Tibial nerve (tissue), 4 donors: ENCODE measurements at regions not wholly inside any gene's neighbourhood (a gene's known extent, or its start where the extent isn't known, plus 50 kb on each side); places are given as distances from the start of the nearest gene placed in this dataset.
A peak's percentile ranks its signal among the peaks of the same experiment; 100 is the strongest.

Experiments used
- DNase-seq, 2 donors: peaks; one replicate each; pipeline ENCODE4 v3.0.0-alpha.2; 2019; ENCODE audit warnings: low spot score in 2 of 2
- H3K27ac ChIP-seq, 4 donors: fragments of 200-600 bp; sonication (generic) in 3 of 4; one replicate each; pipeline ENCODE4 v1.5.1; 2017 to 2019; ENCODE audit warnings: mild to moderate bottlenecking in 1 of 4
- H3K27me3 ChIP-seq, 2 donors: fragments of 200-600 bp; sonication (generic) in 1 of 2; one replicate each; pipeline versions ENCODE4 v1.5.1 to v1.6.0; 2017 to 2019
- H3K36me3 ChIP-seq, 3 donors: fragments of 200-600 bp; sonication (generic); one replicate each; pipeline ENCODE4 v1.5.1; 2018 to 2019
- H3K4me1 ChIP-seq, 4 donors: fragments of 200-600 bp; sonication (generic) in 3 of 4; one replicate each; pipeline ENCODE4 v1.5.1; 2017 to 2019
- H3K4me3 ChIP-seq, 4 donors: fragments of 200-600 bp; sonication (generic) in 3 of 4; one replicate each; pipeline ENCODE4 v1.5.1; 2017 to 2019; ENCODE audit warnings: mild to moderate bottlenecking in 1 of 4, moderate library complexity in 1 of 4
- H3K9me3 ChIP-seq, 4 donors: fragments of 200-600 bp; sonication (generic) in 3 of 4; one replicate each; pipeline ENCODE4 v1.5.1; 2017 to 2019
- EP300 ChIP-seq, 2 donors: sonication (generic); formaldehyde crosslinking; IDR thresholded peaks; one replicate each; pipeline ENCODE4 v1.6.1; 2017; ENCODE audit warnings: antibody characterized with exemption in 2 of 2, mild to moderate bottlenecking in 1 of 2
- POLR2A ChIP-seq, 2 donors: fragments of 450-650 bp; IDR thresholded peaks; one replicate each; pipeline ENCODE4 v1.6.1; 2017; ENCODE audit warnings: antibody characterized with exemption in 2 of 2, mild to moderate bottlenecking in 2 of 2, moderate library complexity in 2 of 2
- WGBS, 2 donors: methylation state at CpG; one replicate each; pipeline ENCODE4 v1.1.5; 2018; 5-methylcytosine and 5-hydroxymethylcytosine counted together
- TF ChIP-seq, protein P1 (sequence below), 5 experiments: fragments of 200-600 bp in 3 of 5; fragments of 450-650 bp in 2 of 5; sonication (generic) in 3 of 5; IDR thresholded peaks; one replicate each; pipeline ENCODE4 v1.5.1; 2016 to 2019; ENCODE audit warnings: antibody characterized with exemption in 5 of 5, mild to moderate bottlenecking in 3 of 5, moderate library complexity in 2 of 5

DNA sequence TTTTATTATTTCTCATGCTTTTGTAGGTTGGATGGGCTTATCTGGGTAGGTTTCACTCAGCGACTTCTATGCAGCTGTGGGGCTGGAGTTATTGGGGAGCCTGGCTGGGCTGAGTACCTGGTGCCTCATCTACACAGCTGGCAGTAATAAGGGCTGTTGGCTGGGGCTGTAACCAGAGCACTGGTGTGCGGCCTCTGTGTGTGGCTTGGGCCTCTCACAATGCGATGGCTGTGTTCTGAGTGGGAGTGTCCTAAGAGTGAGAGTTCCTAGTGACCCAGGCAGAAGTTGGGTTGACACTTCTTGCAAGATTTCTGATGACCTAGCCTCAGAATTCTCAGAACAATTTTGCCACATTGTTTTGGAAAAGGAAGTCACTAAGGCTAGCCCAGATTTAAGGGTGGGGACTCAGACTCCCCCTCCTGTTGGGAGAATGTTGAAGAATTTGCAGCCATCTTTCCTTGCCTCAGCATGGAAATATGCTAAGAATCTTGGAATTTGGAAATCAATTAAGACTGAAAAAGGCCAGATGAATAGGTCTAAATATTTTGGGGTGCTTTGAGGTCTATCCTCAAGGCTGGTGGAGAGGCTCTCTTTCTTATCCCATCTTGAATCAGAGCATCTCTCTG is 158.8 kb downstream of the SCP2D1 start:
- Histone ChIP-seq H3K36me3 (no peaks in the 10 kb centered on the region), H3K9me3 (no peaks in the 10 kb centered on the region), H3K27ac (no peak overlapping the region), H3K4me1 (peaks cover 0 to 9% (median 0%) of the 10 kb centered on the region in 4 donors), H3K4me3 (no peak overlapping the region), H3K27me3 (no peaks in the 10 kb centered on the region)
- no peak for DNase-seq
- 61 to 73% methylated on average over 3 of the region's 3 CpGs for WGBS, 2 donors
- no peak for TF ChIP-seq EP300 (IDR thresholded peaks at IDR 0.05)
- no peak for TF ChIP-seq POLR2A (IDR thresholded peaks at IDR 0.05)
- TF ChIP-seq, protein P1, sequence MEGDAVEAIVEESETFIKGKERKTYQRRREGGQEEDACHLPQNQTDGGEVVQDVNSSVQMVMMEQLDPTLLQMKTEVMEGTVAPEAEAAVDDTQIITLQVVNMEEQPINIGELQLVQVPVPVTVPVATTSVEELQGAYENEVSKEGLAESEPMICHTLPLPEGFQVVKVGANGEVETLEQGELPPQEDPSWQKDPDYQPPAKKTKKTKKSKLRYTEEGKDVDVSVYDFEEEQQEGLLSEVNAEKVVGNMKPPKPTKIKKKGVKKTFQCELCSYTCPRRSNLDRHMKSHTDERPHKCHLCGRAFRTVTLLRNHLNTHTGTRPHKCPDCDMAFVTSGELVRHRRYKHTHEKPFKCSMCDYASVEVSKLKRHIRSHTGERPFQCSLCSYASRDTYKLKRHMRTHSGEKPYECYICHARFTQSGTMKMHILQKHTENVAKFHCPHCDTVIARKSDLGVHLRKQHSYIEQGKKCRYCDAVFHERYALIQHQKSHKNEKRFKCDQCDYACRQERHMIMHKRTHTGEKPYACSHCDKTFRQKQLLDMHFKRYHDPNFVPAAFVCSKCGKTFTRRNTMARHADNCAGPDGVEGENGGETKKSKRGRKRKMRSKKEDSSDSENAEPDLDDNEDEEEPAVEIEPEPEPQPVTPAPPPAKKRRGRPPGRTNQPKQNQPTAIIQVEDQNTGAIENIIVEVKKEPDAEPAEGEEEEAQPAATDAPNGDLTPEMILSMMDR (IDR thresholded peaks at IDR 0.05), result no peak

DNA sequence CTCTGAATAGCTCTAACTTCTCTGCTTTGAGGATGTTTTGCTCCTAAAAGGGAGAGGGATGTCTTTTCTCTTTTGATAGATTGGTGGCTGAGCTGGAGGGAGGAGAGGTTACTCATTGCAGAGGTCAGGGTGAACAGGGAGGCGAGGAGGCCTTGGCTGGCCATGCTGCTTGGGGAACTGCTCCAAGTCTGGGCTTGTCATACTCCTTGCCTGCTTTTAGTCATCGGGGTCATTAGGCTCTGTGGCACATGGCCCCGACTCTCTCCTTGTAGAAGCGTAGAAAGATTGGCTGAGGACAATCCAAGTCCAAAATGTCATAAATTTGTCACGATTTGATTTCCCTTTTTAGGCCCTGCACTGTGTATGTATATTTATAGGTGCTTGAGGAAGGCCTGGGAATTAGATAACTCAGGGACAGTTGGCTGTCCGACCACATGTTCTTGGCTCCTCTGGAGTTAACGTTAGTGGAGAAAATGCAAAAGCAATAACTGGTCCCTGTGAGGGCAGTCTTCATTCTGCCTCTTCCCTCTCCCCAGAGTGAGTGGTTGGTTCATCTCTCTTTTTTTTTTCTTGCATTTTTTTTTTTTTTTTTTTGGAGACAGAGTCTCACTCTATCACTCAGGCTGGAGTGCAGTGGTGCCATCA is 160.1 kb downstream of the SCP2D1 start:
- Histone ChIP-seq H3K9me3 (no peaks in the 10 kb centered on the region), H3K27ac (peak overlapping the region in 1 of 4 donors; percentile 5), H3K4me3 (no peak overlapping the region), H3K36me3 (no peaks in the 10 kb centered on the region), H3K4me1 (peaks cover 0 to 9% (median 0%) of the 10 kb centered on the region in 4 donors), H3K27me3 (no peaks in the 10 kb centered on the region)
- WGBS, 2 donors, result 47 to 51% methylated on average over 7 of the region's 7 CpGs
- peak in 1 of 2 donors; percentile 42 for TF ChIP-seq EP300 (IDR thresholded peaks at IDR 0.05)
- TF ChIP-seq, protein P1 (IDR thresholded peaks at IDR 0.05), result no peak
- peak; percentile 39 to 51 for DNase-seq

DNA sequence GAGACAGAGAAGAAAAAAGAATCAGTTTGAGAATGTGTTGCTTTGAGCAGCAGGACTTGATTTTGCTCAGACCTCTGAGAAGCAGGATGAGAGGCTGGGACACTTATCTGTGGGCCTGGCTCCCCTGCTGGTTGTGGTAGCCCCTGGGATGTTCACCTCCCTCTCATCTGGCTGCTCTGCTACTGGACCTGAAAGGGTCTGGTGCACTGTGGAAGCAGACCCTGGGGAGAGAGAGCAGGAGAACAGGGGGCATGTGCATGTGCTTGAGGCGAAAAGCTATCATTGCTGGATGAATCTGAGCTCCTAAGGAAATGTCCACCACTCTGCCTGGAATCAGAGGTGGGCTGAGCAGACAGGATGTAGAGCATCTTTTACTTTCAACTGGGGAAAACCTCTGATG is 161.1 kb downstream of the SCP2D1 start:
- no peaks in the 10 kb centered on the region for H3K9me3 ChIP-seq
- TF ChIP-seq, protein P1 (IDR thresholded peaks at IDR 0.05), result no peak
- no peak for TF ChIP-seq EP300 (IDR thresholded peaks at IDR 0.05)
- no peak for TF ChIP-seq POLR2A (IDR thresholded peaks at IDR 0.05)
- no peak overlapping the region for H3K4me3 ChIP-seq
- H3K36me3 ChIP-seq, result no peaks in the 10 kb centered on the region
- 75 to 77% methylated on average over 1 of the region's 1 CpG for WGBS, 2 donors
- DNase-seq, result no peak
- no peak overlapping the region for H3K27ac ChIP-seq
- H3K4me1 ChIP-seq, result peaks cover 0 to 9% (median 0%) of the 10 kb centered on the region in 4 donors
- H3K27me3 ChIP-seq, result no peaks in the 10 kb centered on the region

DNA sequence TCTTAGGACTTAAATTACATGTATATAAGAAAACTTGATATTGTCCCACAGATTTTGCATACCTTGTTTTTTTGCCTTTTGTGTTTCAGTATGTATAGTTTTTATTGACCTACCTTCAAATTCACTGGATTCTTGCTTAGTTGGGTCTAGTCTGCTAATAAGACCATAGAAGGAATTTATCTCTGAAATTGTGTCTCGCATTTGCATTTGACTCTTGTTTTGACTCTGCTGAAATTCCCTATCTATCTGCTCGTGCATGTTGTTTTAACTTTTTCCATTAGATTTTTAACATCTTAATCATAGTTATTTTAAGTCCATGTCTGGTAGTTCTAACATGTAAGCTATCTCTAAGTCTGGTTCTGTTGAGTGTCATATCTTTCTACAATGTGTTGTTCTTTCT is 163.9 kb downstream of the SCP2D1 start:
- H3K9me3 ChIP-seq, result no peaks in the 10 kb centered on the region
- no peak overlapping the region for H3K27ac ChIP-seq
- peaks cover 0 to 6% (median 0%) of the 10 kb centered on the region in 4 donors for H3K4me1 ChIP-seq
- no peaks in the 10 kb centered on the region for H3K27me3 ChIP-seq
- no peak for DNase-seq
- TF ChIP-seq, protein P1 (IDR thresholded peaks at IDR 0.05), result no peak
- no peak for TF ChIP-seq EP300 (IDR thresholded peaks at IDR 0.05)
- TF ChIP-seq POLR2A (IDR thresholded peaks at IDR 0.05), result no peak
- 71% methylated on average over 2 of the region's 2 CpGs for WGBS, 2 donors
- no peak overlapping the region for H3K4me3 ChIP-seq
- no peaks in the 10 kb centered on the region for H3K36me3 ChIP-seq

DNA sequence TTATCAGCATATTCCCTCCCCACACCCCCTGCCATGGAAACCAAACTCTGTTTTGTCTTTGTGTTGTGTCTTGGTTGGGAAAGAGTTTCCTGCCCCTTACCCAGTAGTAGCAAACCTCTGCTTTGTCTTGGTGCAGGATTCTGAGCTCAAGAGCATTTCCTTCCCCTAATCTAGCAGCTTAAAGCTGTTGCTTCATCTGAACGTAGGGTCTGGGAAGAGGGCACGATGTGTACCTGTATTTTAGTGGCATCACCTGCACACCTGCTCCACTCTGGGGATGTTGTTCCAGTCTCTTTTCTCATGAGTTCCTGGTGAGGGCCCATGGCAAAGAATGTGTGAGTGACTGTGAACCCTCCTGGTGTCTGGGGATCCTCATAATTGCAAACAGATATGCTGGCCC is 164.7 kb downstream of the SCP2D1 start:
- Histone ChIP-seq H3K9me3 (no peaks in the 10 kb centered on the region), H3K36me3 (no peaks in the 10 kb centered on the region), H3K27me3 (no peaks in the 10 kb centered on the region), H3K27ac (no peak overlapping the region), H3K4me3 (no peak overlapping the region), H3K4me1 (no peaks in the 10 kb centered on the region)
- no peak for DNase-seq
- TF ChIP-seq EP300 (IDR thresholded peaks at IDR 0.05) (no peak), POLR2A (IDR thresholded peaks at IDR 0.05) (no peak)
- TF ChIP-seq, protein P1 (IDR thresholded peaks at IDR 0.05), result no peak
- 78 to 88% methylated on average over 2 of the region's 2 CpGs for WGBS, 2 donors
